Peyer's patch (tissue), 4 donors: ENCODE measurements at regions not wholly inside any gene's neighbourhood (a gene's known extent, or its start where the extent isn't known, plus 50 kb on each side); places are given as distances from the start of the nearest gene placed in this dataset.
"Not testable (repeated sequence)": the region's sequence is repeated elsewhere in the genome, so short reads cannot be mapped to it uniquely, and the experiment has no call there.

Source experiments
- DNase-seq, 3 donors: peaks; one replicate each; pipeline ENCODE4 v3.0.0-alpha.2; 2017 to 2019
- H3K27ac ChIP-seq, 4 donors: fragments of 200-600 bp; sonication (generic); one replicate each; pipeline ENCODE4 v1.5.1; 2016 to 2019
- H3K27me3 ChIP-seq, 2 donors: fragments of 200-600 bp; sonication (generic); one replicate each; pipeline ENCODE4 v1.5.1; 2019
- H3K36me3 ChIP-seq, 3 donors: fragments of 200-600 bp; sonication (generic); one replicate each; pipeline ENCODE4 v1.5.1; 2016 to 2019
- H3K4me1 ChIP-seq, 4 donors: fragments of 200-600 bp; sonication (generic); one replicate each; pipeline ENCODE4 v1.5.1; 2016 to 2019
- H3K4me3 ChIP-seq, 4 donors: fragments of 200-600 bp; sonication (generic); 1 replicate in 3 of 4; 2 replicates in 1 of 4; pipeline ENCODE4 v1.5.1; 2016 to 2019; ENCODE audit warnings: mild to moderate bottlenecking in 1 of 4
- H3K9me3 ChIP-seq, 4 donors: fragments of 200-600 bp; sonication (generic); one replicate each; pipeline ENCODE4 v1.5.1; 2016 to 2019; ENCODE audit warnings: mild to moderate bottlenecking in 1 of 4
- TF ChIP-seq, protein P1 (sequence below), 6 experiments: fragments of 450-650 bp in 4 of 6; fragments of 200-600 bp in 2 of 6; sonication (generic) in 1 of 6; IDR thresholded peaks; one replicate each; pipeline ENCODE4 v1.5.1; 2017 to 2019; ENCODE audit warnings: antibody characterized with exemption in 6 of 6, mild to moderate bottlenecking in 3 of 6, moderate library complexity in 1 of 6

GRCh38 chr2:89885071-89885470 lies 1193.6 kb downstream of the RPIA start:
- H3K27me3 ChIP-seq, DNase-seq, H3K4me3 ChIP-seq, H3K36me3 ChIP-seq, H3K27ac ChIP-seq, H3K9me3 ChIP-seq, H3K4me1 ChIP-seq: not testable (repeated sequence)

DNA sequence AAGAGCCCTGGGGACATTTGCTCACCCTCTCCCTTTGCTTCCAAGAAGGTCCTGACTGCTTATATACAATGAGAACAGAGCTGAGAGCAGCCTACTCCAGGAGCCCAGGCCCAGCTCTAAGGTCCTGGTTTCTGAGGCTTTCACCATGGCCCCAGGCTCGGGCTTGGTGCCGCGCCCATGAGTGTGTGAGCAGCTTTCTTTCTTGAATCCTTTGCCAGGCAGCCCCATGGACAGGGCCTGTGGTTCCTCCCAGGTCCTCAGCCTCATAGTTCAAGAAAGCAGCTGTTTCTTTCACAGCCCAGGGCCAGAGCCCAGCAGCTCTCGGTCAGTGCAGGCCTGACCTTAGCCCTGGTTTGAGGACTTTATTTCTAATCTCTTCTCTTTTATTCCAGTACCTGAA lies 1197.2 kb downstream of the RPIA start:
- not testable (repeated sequence) for H3K9me3 ChIP-seq, H3K36me3 ChIP-seq, H3K27ac ChIP-seq, DNase-seq, H3K4me1 ChIP-seq, H3K4me3 ChIP-seq, H3K27me3 ChIP-seq

GRCh38 chr2:89890185-89890773 lies 1198.8 kb downstream of the RPIA start:
- H3K27ac ChIP-seq, H3K9me3 ChIP-seq, H3K4me1 ChIP-seq, H3K27me3 ChIP-seq, H3K4me3 ChIP-seq, H3K36me3 ChIP-seq, DNase-seq: not testable (repeated sequence)

DNA sequence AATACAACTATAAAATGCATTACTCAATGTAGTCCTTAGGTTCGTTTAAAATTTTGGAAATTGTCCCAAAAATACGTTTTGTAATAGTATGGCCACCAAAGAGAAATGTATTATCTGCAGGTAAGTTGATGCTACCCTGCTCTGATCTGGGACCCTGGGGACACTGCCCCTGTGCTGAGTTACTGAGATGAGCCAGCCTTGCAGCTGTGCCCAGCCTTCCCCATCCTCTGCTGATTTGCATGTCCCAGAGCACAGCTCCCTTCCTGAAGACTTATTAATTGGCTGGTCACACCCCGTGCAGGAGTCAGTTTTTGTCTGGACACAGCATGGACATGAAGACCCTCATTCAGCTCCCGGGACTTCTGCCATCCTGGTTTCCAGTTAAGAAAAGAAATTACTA lies 1203.5 kb downstream of the RPIA start:
- H3K27ac ChIP-seq, H3K36me3 ChIP-seq, H3K27me3 ChIP-seq, H3K9me3 ChIP-seq, DNase-seq, H3K4me3 ChIP-seq, H3K4me1 ChIP-seq: not testable (repeated sequence)

GRCh38 chr2:89895629-89896028 lies 1204.2 kb downstream of the RPIA start:
- not testable (repeated sequence) for H3K9me3 ChIP-seq, H3K36me3 ChIP-seq, H3K27me3 ChIP-seq, H3K4me1 ChIP-seq, H3K4me3 ChIP-seq, DNase-seq, H3K27ac ChIP-seq

DNA sequence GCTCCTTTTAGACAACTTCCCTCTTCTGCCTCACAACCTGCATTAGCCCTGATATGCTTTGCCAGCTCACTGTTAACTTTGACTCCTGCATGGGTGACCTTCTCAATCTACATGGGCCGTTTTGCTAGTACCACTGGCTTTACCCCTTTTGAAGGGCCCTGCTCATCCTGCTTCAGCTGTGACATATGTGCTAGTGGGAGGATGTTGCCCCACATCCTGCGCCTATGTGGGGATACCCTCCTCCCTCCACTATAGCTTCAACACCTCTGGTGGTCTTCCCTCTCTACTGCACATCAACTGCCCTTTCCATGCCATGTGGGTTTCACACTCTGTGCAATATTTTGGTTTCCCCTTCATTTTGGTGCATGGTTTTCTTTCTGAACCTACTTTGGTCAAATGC lies 1235.5 kb downstream of the RPIA start:
- H3K4me1 ChIP-seq, H3K27me3 ChIP-seq, DNase-seq, H3K36me3 ChIP-seq, H3K4me3 ChIP-seq, H3K9me3 ChIP-seq, H3K27ac ChIP-seq: not testable (repeated sequence)

GRCh38 chr2:89935436-89935835 lies 1244.0 kb downstream of the RPIA start:
- not testable (repeated sequence) for H3K4me3 ChIP-seq, H3K36me3 ChIP-seq, DNase-seq, H3K27me3 ChIP-seq, H3K27ac ChIP-seq, H3K9me3 ChIP-seq, H3K4me1 ChIP-seq

DNA sequence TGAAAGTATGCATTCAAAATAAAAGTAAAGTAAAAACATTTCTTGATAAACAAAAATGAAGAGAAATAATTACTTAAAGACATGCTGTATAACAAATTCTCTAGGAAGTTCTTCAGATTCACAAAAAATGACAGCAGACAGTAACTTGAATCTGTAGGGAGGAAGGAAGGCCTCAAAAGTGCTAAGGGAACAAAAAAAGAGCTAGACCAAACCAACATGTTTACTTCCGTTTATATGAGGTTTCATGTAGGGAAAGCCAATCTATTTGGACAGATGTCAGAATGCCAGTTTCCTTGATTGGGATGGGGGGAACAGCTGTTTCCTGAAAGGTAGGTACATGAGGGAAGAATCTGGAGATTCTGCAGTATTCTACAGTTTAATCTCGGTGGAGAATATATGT lies 1244.5 kb downstream of the RPIA start:
- not testable (repeated sequence) for H3K36me3 ChIP-seq, H3K4me1 ChIP-seq, H3K27me3 ChIP-seq, H3K27ac ChIP-seq, H3K4me3 ChIP-seq, DNase-seq, H3K9me3 ChIP-seq

DNA sequence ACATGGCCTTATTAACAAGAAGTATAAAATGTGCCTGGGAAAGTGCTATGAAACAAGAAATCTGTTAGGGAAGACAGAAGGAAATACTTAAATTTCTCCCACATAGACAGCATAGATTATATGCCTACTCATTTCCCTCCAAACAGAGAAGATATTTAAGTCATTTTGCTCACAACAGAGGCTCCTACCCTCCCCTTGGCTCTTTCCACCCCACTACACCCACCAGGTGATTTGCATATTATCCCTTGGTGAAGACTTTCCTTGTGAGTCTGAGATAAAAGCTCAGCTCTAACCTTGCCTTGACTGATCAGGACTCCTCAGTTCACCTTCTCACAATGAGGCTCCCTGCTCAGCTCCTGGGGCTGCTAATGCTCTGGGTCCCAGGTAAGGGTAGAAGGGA lies 1245.1 kb downstream of the RPIA start:
- H3K27me3 ChIP-seq, H3K4me3 ChIP-seq, H3K27ac ChIP-seq, H3K36me3 ChIP-seq, H3K4me1 ChIP-seq, H3K9me3 ChIP-seq, DNase-seq: not testable (repeated sequence)

DNA sequence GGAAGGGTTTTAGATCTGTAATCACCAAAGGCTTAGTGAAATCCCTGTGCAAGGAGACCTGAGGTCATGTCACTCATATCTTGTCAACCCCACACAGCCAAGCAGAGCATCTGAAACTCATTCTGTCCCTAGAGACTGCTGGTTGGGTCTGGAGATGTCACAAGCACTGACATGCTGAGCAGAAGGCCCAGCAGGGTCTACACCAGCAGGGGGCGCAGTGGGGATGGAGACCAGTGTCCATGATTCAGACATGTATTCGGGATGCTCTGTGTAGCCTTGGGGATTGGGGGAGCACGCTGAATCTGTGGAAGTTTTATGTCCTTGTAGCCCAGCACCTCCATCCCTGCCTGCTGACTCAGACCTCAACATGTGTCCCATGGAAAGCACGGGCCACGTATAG lies 1247.3 kb downstream of the RPIA start:
- H3K27ac ChIP-seq, H3K36me3 ChIP-seq, DNase-seq, H3K9me3 ChIP-seq, H3K4me1 ChIP-seq, H3K27me3 ChIP-seq, H3K4me3 ChIP-seq: not testable (repeated sequence)
- TF ChIP-seq, protein P1, sequence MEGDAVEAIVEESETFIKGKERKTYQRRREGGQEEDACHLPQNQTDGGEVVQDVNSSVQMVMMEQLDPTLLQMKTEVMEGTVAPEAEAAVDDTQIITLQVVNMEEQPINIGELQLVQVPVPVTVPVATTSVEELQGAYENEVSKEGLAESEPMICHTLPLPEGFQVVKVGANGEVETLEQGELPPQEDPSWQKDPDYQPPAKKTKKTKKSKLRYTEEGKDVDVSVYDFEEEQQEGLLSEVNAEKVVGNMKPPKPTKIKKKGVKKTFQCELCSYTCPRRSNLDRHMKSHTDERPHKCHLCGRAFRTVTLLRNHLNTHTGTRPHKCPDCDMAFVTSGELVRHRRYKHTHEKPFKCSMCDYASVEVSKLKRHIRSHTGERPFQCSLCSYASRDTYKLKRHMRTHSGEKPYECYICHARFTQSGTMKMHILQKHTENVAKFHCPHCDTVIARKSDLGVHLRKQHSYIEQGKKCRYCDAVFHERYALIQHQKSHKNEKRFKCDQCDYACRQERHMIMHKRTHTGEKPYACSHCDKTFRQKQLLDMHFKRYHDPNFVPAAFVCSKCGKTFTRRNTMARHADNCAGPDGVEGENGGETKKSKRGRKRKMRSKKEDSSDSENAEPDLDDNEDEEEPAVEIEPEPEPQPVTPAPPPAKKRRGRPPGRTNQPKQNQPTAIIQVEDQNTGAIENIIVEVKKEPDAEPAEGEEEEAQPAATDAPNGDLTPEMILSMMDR (IDR thresholded peaks at IDR 0.05), result peak in 2 of 6 experiments; percentile 14 to 21

GRCh38 chr2:89944267-89944666 lies 1252.8 kb downstream of the RPIA start:
- H3K4me3 ChIP-seq, result not testable (repeated sequence)

DNA sequence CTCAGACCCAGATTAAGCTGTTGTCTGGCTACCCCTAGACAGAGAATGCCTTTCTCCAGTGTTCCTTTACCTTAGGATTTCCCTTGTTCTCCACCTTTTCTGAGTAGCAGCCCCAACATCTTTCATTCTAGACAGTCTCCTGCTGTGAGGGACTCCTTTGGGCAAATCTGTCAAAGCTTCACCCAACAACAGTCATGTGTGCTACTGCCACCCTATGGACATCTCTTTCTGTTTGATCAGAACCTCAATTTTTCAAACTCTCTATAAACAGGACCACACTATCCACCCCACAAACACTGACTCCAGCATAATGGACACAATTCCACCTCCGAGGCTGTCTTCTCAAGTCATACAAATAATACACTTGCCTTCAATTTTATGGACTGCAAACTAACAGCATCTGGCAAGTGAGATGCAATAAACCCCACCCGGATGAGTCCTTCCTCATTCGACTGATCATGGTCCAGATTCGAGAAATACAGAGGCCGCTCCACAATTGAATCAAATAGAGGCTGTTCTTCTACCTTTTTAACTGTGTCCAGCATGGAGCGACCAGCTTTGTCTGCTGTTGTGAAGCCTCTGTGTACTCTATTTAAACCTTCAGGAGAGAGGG lies 1253.6 kb downstream of the RPIA start:
- not testable (repeated sequence) for H3K27me3 ChIP-seq, DNase-seq

More at GRCh38 chr2:89944267-89944666, 1252.8 kb downstream of the RPIA start:
- not testable (repeated sequence) for H3K9me3 ChIP-seq, H3K27ac ChIP-seq, H3K27me3 ChIP-seq, H3K36me3 ChIP-seq, DNase-seq, H3K4me1 ChIP-seq

GRCh38 chr2:89947208-89947815 lies 1255.8 kb downstream of the RPIA start:
- not testable (repeated sequence) for H3K27me3 ChIP-seq, H3K27ac ChIP-seq

More for the DNA sequence above, 1253.6 kb downstream of the RPIA start:
- H3K4me1 ChIP-seq, H3K27ac ChIP-seq, H3K4me3 ChIP-seq, H3K9me3 ChIP-seq, H3K36me3 ChIP-seq: not testable (repeated sequence)

GRCh38 chr2:89948102-89948501 lies 1256.6 kb downstream of the RPIA start:
- not testable (repeated sequence) for H3K36me3 ChIP-seq, H3K4me3 ChIP-seq, H3K27me3 ChIP-seq, H3K27ac ChIP-seq, H3K9me3 ChIP-seq, H3K4me1 ChIP-seq, DNase-seq

More at GRCh38 chr2:89947208-89947815, 1255.8 kb downstream of the RPIA start:
- DNase-seq, H3K4me3 ChIP-seq, H3K4me1 ChIP-seq, H3K9me3 ChIP-seq, H3K36me3 ChIP-seq: not testable (repeated sequence)
